ENCODE measurements at regions not wholly inside any gene's neighbourhood (a gene's known extent, or its start where the extent isn't known, plus 50 kb on each side); places are given as distances from the start of the nearest gene placed in this dataset.

- no peak overlapping the region for H3K27ac ChIP-seq
- H3K27me3 ChIP-seq, result no peaks in the 10 kb centered on the region
- ATAC-seq (no peak), DNase-seq (no peak)
- H3K4me3 ChIP-seq, result no peak overlapping the region
- peaks cover 6% of the 10 kb centered on the region for H3K4me1 ChIP-seq
- H3K9me3 ChIP-seq, result no peaks in the 10 kb centered on the region
- intact Hi-C loops (cut with DNase I), result no loop called here
- TF ChIP-seq CTCF (IDR thresholded peaks at IDR 0.05), result no peak
- no peaks in the 10 kb centered on the region for H3K36me3 ChIP-seq
Measured at GRCh38 chr2:134081238-134081938, 172.5 kb upstream of the MGAT5 start.

GRCh38 chr2:134083548-134083947 is 170.3 kb upstream of the MGAT5 start:
- Histone ChIP-seq H3K27ac (no peak overlapping the region), H3K4me1 (peaks cover 4% of the 10 kb centered on the region), H3K9me3 (no peaks in the 10 kb centered on the region), H3K27me3 (no peaks in the 10 kb centered on the region), H3K4me3 (no peak overlapping the region), H3K36me3 (no peaks in the 10 kb centered on the region)
- no peak for ATAC-seq
- no peak for TF ChIP-seq CTCF (IDR thresholded peaks at IDR 0.05)
- intact Hi-C loops (cut with DNase I), result no loop called here
- no peak for DNase-seq

GRCh38 chr2:134086594-134087219 is 167.2 kb upstream of the MGAT5 start:
- TF ChIP-seq CTCF (IDR thresholded peaks at IDR 0.05), result no peak
- no peaks in the 10 kb centered on the region for H3K36me3 ChIP-seq
- no peak overlapping the region for H3K27ac ChIP-seq
- H3K4me3 ChIP-seq, result no peak overlapping the region
- no peaks in the 10 kb centered on the region for H3K4me1 ChIP-seq
- DNase-seq, result no peak
- ATAC-seq, result no peak
- no peaks in the 10 kb centered on the region for H3K9me3 ChIP-seq
- no peaks in the 10 kb centered on the region for H3K27me3 ChIP-seq
- intact Hi-C loops (cut with DNase I), result no loop called here

GRCh38 chr2:134087371-134087921 is 166.4 kb upstream of the MGAT5 start:
- DNase-seq (no peak), ATAC-seq (no peak)
- intact Hi-C loops (cut with DNase I), result no loop called here
- Histone ChIP-seq H3K4me3 (no peak overlapping the region), H3K4me1 (no peaks in the 10 kb centered on the region), H3K9me3 (no peaks in the 10 kb centered on the region), H3K36me3 (no peaks in the 10 kb centered on the region), H3K27me3 (no peaks in the 10 kb centered on the region), H3K27ac (no peak overlapping the region)
- TF ChIP-seq CTCF (IDR thresholded peaks at IDR 0.05), result no peak

GRCh38 chr2:134089454-134089853 is 164.4 kb upstream of the MGAT5 start:
- no peak overlapping the region for H3K27ac ChIP-seq
- H3K4me1 ChIP-seq, result no peaks in the 10 kb centered on the region
- TF ChIP-seq CTCF (IDR thresholded peaks at IDR 0.05), result no peak
- H3K27me3 ChIP-seq, result no peaks in the 10 kb centered on the region
- no peaks in the 10 kb centered on the region for H3K36me3 ChIP-seq
- no peak overlapping the region for H3K4me3 ChIP-seq
- DNase-seq, result no peak
- ATAC-seq, result no peak
- H3K9me3 ChIP-seq, result no peaks in the 10 kb centered on the region
- intact Hi-C loops (cut with DNase I), result no loop called here
